ENCODE measurements at regions not wholly inside any gene's neighbourhood (a gene's known extent, or its start where the extent isn't known, plus 50 kb on each side); places are given as distances from the start of the nearest gene placed in this dataset.

GRCh38 chr17:72465191-72466024, 344.6 kb downstream of the SOX9 start:
- TF ChIP-seq CTCF (IDR thresholded peaks at IDR 0.05), result no peak

- TF ChIP-seq CTCF (IDR thresholded peaks at IDR 0.05), result no peak
Measured at GRCh38 chr17:72466199-72466598, 345.4 kb downstream of the SOX9 start.

- TF ChIP-seq CTCF (IDR thresholded peaks at IDR 0.05), result no peak
Measured at GRCh38 chr17:72466606-72467005, 345.8 kb downstream of the SOX9 start.

GRCh38 chr17:72467841-72468653, 347.2 kb downstream of the SOX9 start:
- TF ChIP-seq CTCF (IDR thresholded peaks at IDR 0.05), result no peak

GRCh38 chr17:72468841-72469240, 348.0 kb downstream of the SOX9 start:
- no peak for TF ChIP-seq CTCF (IDR thresholded peaks at IDR 0.05)

- TF ChIP-seq CTCF (IDR thresholded peaks at IDR 0.05), result no peak
Measured at GRCh38 chr17:72470121-72470705, 349.4 kb downstream of the SOX9 start.

GRCh38 chr17:72470734-72471133, 349.9 kb downstream of the SOX9 start:
- no peak for TF ChIP-seq CTCF (IDR thresholded peaks at IDR 0.05)
